Activated CD8-positive, alpha-beta T cell treated with anti-CD3 and anti-CD28 coated beads for 36 hours (primary cell): ENCODE measurements at regions not wholly inside any gene's neighbourhood (a gene's known extent, or its start where the extent isn't known, plus 50 kb on each side); places are given as distances from the start of the nearest gene placed in this dataset.

Source experiments
- ATAC-seq: fragments of 200-7000 bp; cut with Tn5 transposase; one replicate; pipeline ENCODE4 v1.10.0; 2021; ENCODE audit warnings: mild to moderate bottlenecking, moderate library complexity
- CTCF ChIA-PET: fragments of 350-600 bp; sonication (Branson Sonifier 250); formaldehyde crosslinking; loops from one replicate; lab custom pipeline; 2021; ENCODE audit warnings: antibody characterized with exemption; lab: Charles Lee
- POLR2A ChIA-PET: fragments of 350-600 bp; sonication (Branson Sonifier 250); formaldehyde crosslinking; loops from one replicate; lab custom pipeline; 2021; ENCODE audit warnings: antibody characterized with exemption; lab: Charles Lee
- DNase-seq: peaks from one replicate; pipeline ENCODE4 v3.0.0-alpha.2; 2020
- H3K27ac Mint-ChIP-seq: one replicate; pipeline ENCODE4 v1.8.0; 2021; ENCODE audit warnings: mild to moderate bottlenecking, mixed read lengths
- H3K27me3 Mint-ChIP-seq: one replicate; pipeline ENCODE4 v1.8.0; 2021; ENCODE audit warnings: mixed read lengths
- H3K36me3 Mint-ChIP-seq: one replicate; pipeline ENCODE4 v1.8.0; 2021; ENCODE audit warnings: low read depth, mixed read lengths
- H3K4me1 Mint-ChIP-seq: one replicate; pipeline ENCODE4 v1.8.0; 2021; ENCODE audit warnings: low read depth, mixed read lengths
- H3K4me3 Mint-ChIP-seq: one replicate; pipeline ENCODE4 v1.8.0; 2021; ENCODE audit warnings: mild to moderate bottlenecking, moderate library complexity, mixed read lengths
- H3K9me3 Mint-ChIP-seq: one replicate; pipeline ENCODE4 v1.8.0; 2021; ENCODE audit warnings: mixed read lengths
- CTCF ChIP-seq: fragments of 200-600 bp; IDR thresholded peaks from one replicate; pipeline ENCODE4 v1.8.0; 2022; ENCODE audit warnings: antibody characterized with exemption, mild to moderate bottlenecking
- intact Hi-C: fragments of 100-400 bp; cut with micrococcal nuclease; formaldehyde crosslinking; loops from one replicate; pipeline ENCODE4 v1.10.0; 2022

GRCh38 chr2:16374671-16375070 is 291.0 kb downstream of the CYRIA start:
- no peaks in the 10 kb centered on the region for H3K4me1 Mint-ChIP-seq
- no peaks in the 10 kb centered on the region for H3K27me3 Mint-ChIP-seq
- intact Hi-C loops, result no loop called here
- ChIA-PET CTCF (no interaction called here), POLR2A (no interaction called here)
- no peak overlapping the region for H3K27ac Mint-ChIP-seq
- ATAC-seq (no peak), DNase-seq (no peak)
- H3K36me3 Mint-ChIP-seq, result no peaks in the 10 kb centered on the region
- TF ChIP-seq CTCF, result no peak
- no peak overlapping the region for H3K4me3 Mint-ChIP-seq
- H3K9me3 Mint-ChIP-seq, result no peaks in the 10 kb centered on the region

GRCh38 chr2:16373341-16373740 is 292.3 kb downstream of the CYRIA start:
- Mint-ChIP-seq H3K27ac (no peak overlapping the region), H3K4me3 (no peak overlapping the region), H3K27me3 (no peaks in the 10 kb centered on the region), H3K36me3 (no peaks in the 10 kb centered on the region), H3K4me1 (no peaks in the 10 kb centered on the region), H3K9me3 (no peaks in the 10 kb centered on the region)
- no peak for DNase-seq
- no peak for ATAC-seq
- TF ChIP-seq CTCF, result no peak
- ChIA-PET POLR2A (no interaction called here), CTCF (no interaction called here)
- intact Hi-C loops, result no loop called here

GRCh38 chr2:16371751-16372150 is 293.9 kb downstream of the CYRIA start:
- CTCF ChIA-PET, result no interaction called here
- no peaks in the 10 kb centered on the region for H3K36me3 Mint-ChIP-seq
- H3K4me1 Mint-ChIP-seq, result no peaks in the 10 kb centered on the region
- DNase-seq (no peak), ATAC-seq (no peak)
- H3K9me3 Mint-ChIP-seq, result no peaks in the 10 kb centered on the region
- no peak overlapping the region for H3K27ac Mint-ChIP-seq
- POLR2A ChIA-PET, result no interaction called here
- no peaks in the 10 kb centered on the region for H3K27me3 Mint-ChIP-seq
- intact Hi-C loops, result no loop called here
- no peak for TF ChIP-seq CTCF
- H3K4me3 Mint-ChIP-seq, result no peak overlapping the region

GRCh38 chr2:16368951-16369350 is 296.7 kb downstream of the CYRIA start:
- H3K36me3 Mint-ChIP-seq, result no peaks in the 10 kb centered on the region
- intact Hi-C loops, result no loop called here
- ChIA-PET POLR2A (no interaction called here), CTCF (no interaction called here)
- H3K27ac Mint-ChIP-seq, result no peak overlapping the region
- no peak overlapping the region for H3K4me3 Mint-ChIP-seq
- TF ChIP-seq CTCF, result no peak
- no peaks in the 10 kb centered on the region for H3K4me1 Mint-ChIP-seq
- DNase-seq (no peak), ATAC-seq (no peak)
- no peaks in the 10 kb centered on the region for H3K9me3 Mint-ChIP-seq
- no peaks in the 10 kb centered on the region for H3K27me3 Mint-ChIP-seq

GRCh38 chr2:16368328-16368727 is 297.3 kb downstream of the CYRIA start:
- ATAC-seq, result no peak
- Mint-ChIP-seq H3K27ac (no peak overlapping the region), H3K4me1 (no peaks in the 10 kb centered on the region), H3K36me3 (no peaks in the 10 kb centered on the region), H3K9me3 (no peaks in the 10 kb centered on the region), H3K4me3 (no peak overlapping the region), H3K27me3 (no peaks in the 10 kb centered on the region)
- POLR2A ChIA-PET, result no interaction called here
- DNase-seq, result no peak
- TF ChIP-seq CTCF, result no peak
- CTCF ChIA-PET, result no interaction called here
- intact Hi-C loops, result no loop called here
